ENCODE measurements at regions not wholly inside any gene's neighbourhood (a gene's known extent, or its start where the extent isn't known, plus 50 kb on each side); places are given as distances from the start of the nearest gene placed in this dataset.

- no peak overlapping the region for H2BK15ac ChIP-seq (ENCODE audit: low read length)
- H2AK5ac ChIP-seq (ENCODE audit: low read depth, low read length) = no peak overlapping the region
- no peaks in the 10 kb centered on the region for H3K79me1 ChIP-seq (ENCODE audit: low read depth, low read length)
- no peak overlapping the region for H4K8ac ChIP-seq (ENCODE audit: extremely low read depth, insufficient read depth, low read length)
- H2BK20ac ChIP-seq (ENCODE audit: low read length) = no peak overlapping the region
- TF ChIP-seq GABPA (IDR thresholded peaks at IDR 0.05; ENCODE audit: borderline replicate concordance, insufficient read depth, low read length) = no peak
- ChIA-PET POLR2A (ENCODE audit: partially characterized antibody) (no interaction called here), CTCF (ENCODE audit: partially characterized antibody) (interaction anchor here (0.5 to 6.3 kb wide), 6 partner anchors 11 to 1604 kb away, joined by 3 to 63 read pairs (median 4); no protein-coding TSS in a partner anchor)
- H4K91ac ChIP-seq (replicated peaks; ENCODE audit: insufficient read length, low read length) = no peak overlapping the region
- no peaks in the 10 kb centered on the region for H3K27me3 ChIP-seq (replicated peaks in 1 of 4; ENCODE audit: control insufficient read depth in 3 of 4, extremely low read depth in 1 of 4, insufficient read depth in 3 of 4, low read length in 3 of 4)
- H3K4me2 ChIP-seq (ENCODE audit: insufficient read depth in 1 of 2, low read depth in 2 of 2, low read length in 2 of 2) = no peak overlapping the region
- H3K56ac ChIP-seq (replicated peaks; ENCODE audit: insufficient read length, low read depth, low read length) = no peak overlapping the region
- no peaks in the 10 kb centered on the region for H3K23me2 ChIP-seq (ENCODE audit: low read depth, low read length)
- H4K20me1 ChIP-seq (replicated peaks in 1 of 2; ENCODE audit: control insufficient read depth in 1 of 2, insufficient read depth in 2 of 2, low read length in 2 of 2) = no peaks in the 10 kb centered on the region
- no peaks in the 10 kb centered on the region for H3K79me2 ChIP-seq (ENCODE audit: control insufficient read depth in 1 of 2, insufficient read depth in 2 of 2, low read length in 2 of 2)
- H3K18ac ChIP-seq (ENCODE audit: extremely low read depth, low read length) = no peak overlapping the region
- H4K5ac ChIP-seq (ENCODE audit: insufficient read length, low read depth, low read length) = no peak overlapping the region
- H2AFZ ChIP-seq (ENCODE audit: low read length) = 0 out of 2 replicates have a peak overlapping the region, but pooled peaks have one; percentile 24
- 100% methylated on average over 2 of the region's 2 CpGs; no CpG with 5 or more reads in 1 of the 2 experiments for WGBS, 2 experiments (ENCODE audit: extremely low coverage in 1 of 2, insufficient coverage in 1 of 2, insufficient read length in 1 of 2, insufficient replicate concordance in 2 of 2, low coverage in 1 of 2, low lambda C conversion rate in 2 of 2, missing lambda C conversion rate in 1 of 2)
- FAIRE-seq (no peak), DNase-seq (ENCODE audit: low read depth in 1 of 2, low spot score in 2 of 2) (no peak)
- H3K23ac ChIP-seq (ENCODE audit: insufficient read length) = no peak overlapping the region
- H2BK120ac ChIP-seq (replicated peaks; ENCODE audit: low read depth, low read length) = no peak overlapping the region
- no peak overlapping the region for H2BK5ac ChIP-seq (ENCODE audit: low read depth, low read length)
- no peaks in the 10 kb centered on the region for H3K36me3 ChIP-seq (ENCODE audit: control insufficient read depth in 2 of 4, insufficient read depth in 4 of 4, low read length in 3 of 4)
- no peak overlapping the region for H3K14ac ChIP-seq (ENCODE audit: insufficient read length)
- no peak overlapping the region for H3K27ac ChIP-seq (ENCODE audit: low read depth, low read length)
- H3K4ac ChIP-seq (replicated peaks; ENCODE audit: insufficient read length, low read depth, low read length) = no peak overlapping the region
- no peak overlapping the region for H3K4me3 ChIP-seq (ENCODE audit: extremely low read depth in 1 of 4, insufficient read depth in 2 of 4, low read depth in 3 of 4, low read length in 4 of 4)
- no peaks in the 10 kb centered on the region for H3K9me3 ChIP-seq (ENCODE audit: insufficient read depth in 2 of 2, low read depth in 1 of 2, low read length in 1 of 2)
- H3K9ac ChIP-seq (replicated peaks in 1 of 4; ENCODE audit: extremely low read depth in 1 of 4, low read depth in 3 of 4, low read length in 3 of 4) = no peak overlapping the region
- peaks cover 0 to 9% (median 4%) of the 10 kb centered on the region in 4 experiments; a peak in 5 of 7 replicates for H3K4me1 ChIP-seq (replicated peaks in 1 of 4; ENCODE audit: control insufficient read depth in 3 of 4, insufficient read depth in 4 of 4, low read length in 3 of 4)
- no peak overlapping the region for H2BK12ac ChIP-seq (ENCODE audit: low read depth, low read length)
These were observed 1193.0 kb downstream of the SORCS1 start for GRCh38 chr10:105971460-105971859.
